GM21786 (cell line): ENCODE measurements at regions not wholly inside any gene's neighbourhood (a gene's known extent, or its start where the extent isn't known, plus 50 kb on each side); places are given as distances from the start of the nearest gene placed in this dataset.

Source experiments
- ATAC-seq: cut with Tn5 transposase; IDR thresholded peaks from one replicate; pipeline ENCODE4 v1.9.1; 2021; ENCODE audit not compliant: unreplicated experiment

- no peak for ATAC-seq
Observed at GRCh38 chr9:82570226-82570625, 492.7 kb downstream of the RASEF start.

DNA sequence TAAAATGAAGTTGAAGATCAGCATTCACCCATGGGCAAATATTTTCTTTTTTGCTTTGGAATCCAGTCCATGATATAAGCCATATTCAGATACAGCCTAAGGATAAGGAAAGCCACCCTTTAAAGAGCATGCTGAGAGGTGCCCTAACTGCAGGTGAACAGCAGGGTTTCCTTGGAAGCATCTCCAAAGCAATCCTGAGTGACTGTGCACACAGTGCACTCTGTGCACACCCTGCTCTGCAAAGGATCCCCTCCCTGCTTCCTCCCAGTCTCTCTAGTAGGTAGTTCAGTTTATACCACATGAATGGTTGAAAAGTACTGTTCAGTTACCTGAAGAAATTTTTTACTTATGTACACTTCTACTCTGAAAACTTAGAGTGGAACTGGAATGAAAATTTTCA is 491.4 kb downstream of the RASEF start:
- no peak for ATAC-seq

DNA sequence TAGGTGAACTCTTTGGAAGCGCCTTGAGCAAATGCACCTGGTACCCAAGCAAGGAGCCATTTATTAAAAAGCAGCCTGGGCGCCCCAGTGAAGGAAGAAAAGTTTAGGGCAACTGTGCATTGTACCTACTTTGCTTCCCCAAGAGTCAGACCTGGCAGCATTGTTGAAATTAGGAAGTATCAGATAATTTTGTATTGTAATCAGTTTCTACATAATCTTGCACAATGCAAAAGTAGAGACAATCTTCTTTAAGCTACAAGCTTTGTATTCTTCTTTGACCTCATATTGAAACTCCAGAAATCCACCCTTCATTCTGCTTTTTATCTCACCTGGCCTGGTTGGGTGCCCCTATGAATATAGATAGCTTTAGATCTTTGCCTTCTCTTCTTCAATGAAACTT is 490.8 kb downstream of the RASEF start:
- no peak for ATAC-seq

- ATAC-seq: no peak
Observed at GRCh38 chr9:82574911-82575310, 488.0 kb downstream of the RASEF start.

- no peak for ATAC-seq
Observed at GRCh38 chr9:82580921-82581320, 482.0 kb downstream of the RASEF start.

DNA sequence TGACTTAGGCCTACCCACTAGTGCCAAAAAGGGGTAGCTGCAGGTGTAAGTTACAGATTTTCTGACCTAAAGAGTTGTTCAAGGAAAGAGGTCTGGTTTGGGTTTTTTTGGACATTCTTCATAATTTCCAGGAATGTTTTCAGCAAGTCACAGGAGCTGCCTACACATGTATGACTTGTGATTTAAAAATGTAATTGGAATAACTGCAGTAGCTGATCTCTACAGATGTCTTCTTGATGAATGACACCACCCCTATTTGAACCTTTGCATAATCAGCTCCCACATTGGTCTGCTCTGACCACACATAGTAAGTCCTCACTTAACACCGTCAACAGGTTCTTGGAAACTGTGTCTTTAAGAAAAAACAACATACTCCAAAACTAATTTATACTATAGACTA is 481.4 kb downstream of the RASEF start:
- ATAC-seq: no peak

DNA sequence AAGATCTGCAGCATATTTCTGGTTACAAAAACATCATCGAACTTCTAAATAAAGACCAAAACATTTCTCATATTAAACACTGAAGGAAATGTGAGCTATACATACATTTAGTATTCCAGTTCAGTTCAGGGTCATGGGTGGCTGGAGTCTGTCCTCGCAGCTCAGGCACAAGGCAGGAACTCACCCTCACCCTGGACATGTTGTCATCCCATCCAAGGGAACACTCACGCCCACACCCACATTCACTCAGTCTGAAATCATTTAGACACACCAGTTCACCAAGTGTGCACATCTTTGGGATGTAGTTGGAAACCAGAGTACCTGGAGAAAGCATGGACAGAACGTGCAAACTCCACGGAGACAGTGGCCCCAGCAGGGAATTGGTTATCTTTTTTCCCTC is 481.0 kb downstream of the RASEF start:
- ATAC-seq: no peak

DNA sequence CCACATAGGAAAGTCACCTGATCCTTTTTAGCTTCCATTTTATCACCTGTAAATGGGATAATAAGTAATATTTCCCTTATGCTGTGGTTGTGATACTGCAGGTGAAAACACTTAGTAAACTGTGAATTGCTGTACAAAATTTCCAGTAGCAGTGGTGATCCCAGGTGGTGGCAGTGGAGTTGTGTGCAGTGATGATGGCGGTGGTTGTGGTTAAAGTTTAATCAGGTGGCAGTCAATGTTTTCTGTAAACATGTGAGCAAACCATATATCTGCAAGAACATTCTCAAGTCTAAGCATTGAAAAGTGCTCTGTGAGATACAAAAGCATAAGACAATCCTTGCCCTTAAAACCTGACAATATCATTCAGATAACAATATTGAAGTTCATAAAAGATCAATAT is 480.2 kb downstream of the RASEF start:
- no peak for ATAC-seq

GRCh38 chr9:82583524-82583923 is 479.4 kb downstream of the RASEF start:
- no peak for ATAC-seq

- no peak for ATAC-seq
Observed at GRCh38 chr9:82584349-82584863, 478.5 kb downstream of the RASEF start.

- no peak for ATAC-seq
Observed at GRCh38 chr9:82586918-82587356, 476.0 kb downstream of the RASEF start.

- no peak for ATAC-seq
Observed at GRCh38 chr9:82588301-82589180, 474.4 kb downstream of the RASEF start.

DNA sequence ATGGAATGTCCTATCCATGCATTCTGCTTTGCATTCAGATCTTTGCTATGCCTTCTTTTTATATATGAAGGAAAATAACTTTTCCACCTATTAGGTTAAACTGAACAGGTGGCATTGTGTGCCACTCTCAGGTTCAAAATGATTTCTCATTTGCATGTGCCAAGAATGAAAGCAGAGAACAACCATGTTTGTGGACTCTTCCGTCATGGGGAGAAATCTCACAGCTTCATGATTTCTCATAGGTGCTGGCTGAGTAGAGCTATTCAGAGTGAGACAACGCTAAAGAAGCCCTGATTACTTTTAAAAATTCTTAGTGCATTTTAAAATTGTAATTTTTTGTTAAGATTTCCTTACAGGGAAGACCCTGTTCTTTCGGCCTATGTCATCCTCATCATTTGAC is 472.1 kb downstream of the RASEF start:
- no peak for ATAC-seq

DNA sequence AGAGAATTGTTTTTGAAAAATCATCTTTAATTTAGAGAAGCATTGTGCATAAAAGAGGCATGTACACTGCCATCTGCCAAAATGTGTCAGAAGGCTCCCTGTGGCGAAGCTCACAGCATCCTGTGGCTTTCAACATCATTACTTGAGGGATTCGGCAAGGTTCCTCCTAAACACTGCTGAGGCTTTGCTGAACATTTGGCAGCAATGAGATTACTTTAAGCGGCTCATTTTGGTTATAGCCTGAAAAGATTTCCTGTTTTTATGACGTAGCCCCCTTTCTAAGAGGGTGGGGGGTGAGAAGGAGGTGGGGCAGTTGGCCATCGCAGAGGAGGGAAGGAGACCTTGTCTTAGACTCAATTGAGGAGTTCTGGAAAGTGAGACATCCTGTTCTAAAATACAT is 469.4 kb downstream of the RASEF start:
- ATAC-seq: no peak

DNA sequence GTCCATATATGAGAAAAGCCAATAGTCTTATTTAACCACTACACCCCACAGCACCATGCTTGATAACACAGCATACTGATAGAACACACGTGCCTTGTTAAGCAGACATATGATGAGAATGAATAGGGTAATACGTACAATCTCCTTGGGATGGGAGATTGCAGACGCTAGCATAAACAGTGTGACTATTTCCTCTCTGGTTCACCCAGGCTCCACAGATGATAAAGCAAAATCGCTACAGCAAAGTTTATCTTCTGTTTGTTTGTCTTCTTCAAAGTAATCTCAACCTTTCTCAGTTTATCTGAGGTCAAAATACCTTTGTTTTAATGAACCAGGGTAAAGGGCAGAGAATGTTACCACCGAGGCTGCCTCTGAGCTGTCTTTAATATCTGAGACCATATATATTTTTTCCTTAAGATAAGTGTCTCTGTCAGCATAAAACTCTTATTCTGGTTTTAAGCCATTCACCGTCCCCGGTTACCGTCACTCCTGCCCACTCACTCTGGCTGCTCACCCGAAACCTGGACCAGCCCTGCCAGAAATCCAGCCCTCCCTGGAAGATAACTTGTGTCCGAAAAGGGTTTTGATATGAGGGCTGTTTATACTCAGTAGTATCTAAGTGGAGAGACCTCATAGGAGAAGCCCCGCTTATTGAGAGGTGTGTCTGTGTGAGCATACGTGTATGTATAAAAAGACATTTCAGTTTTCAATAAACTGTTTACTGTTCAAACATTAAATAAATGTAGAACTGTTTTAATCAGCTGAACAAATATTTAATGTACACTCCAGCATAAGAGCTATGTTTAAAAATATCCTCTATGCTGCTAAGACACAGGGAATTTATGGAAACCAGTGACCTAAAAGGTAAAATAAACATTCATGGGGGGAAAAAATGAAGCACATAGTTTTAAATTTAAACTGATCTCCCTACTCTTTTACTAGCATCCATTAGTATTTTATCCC is 465.4 kb downstream of the RASEF start:
- no peak for ATAC-seq

DNA sequence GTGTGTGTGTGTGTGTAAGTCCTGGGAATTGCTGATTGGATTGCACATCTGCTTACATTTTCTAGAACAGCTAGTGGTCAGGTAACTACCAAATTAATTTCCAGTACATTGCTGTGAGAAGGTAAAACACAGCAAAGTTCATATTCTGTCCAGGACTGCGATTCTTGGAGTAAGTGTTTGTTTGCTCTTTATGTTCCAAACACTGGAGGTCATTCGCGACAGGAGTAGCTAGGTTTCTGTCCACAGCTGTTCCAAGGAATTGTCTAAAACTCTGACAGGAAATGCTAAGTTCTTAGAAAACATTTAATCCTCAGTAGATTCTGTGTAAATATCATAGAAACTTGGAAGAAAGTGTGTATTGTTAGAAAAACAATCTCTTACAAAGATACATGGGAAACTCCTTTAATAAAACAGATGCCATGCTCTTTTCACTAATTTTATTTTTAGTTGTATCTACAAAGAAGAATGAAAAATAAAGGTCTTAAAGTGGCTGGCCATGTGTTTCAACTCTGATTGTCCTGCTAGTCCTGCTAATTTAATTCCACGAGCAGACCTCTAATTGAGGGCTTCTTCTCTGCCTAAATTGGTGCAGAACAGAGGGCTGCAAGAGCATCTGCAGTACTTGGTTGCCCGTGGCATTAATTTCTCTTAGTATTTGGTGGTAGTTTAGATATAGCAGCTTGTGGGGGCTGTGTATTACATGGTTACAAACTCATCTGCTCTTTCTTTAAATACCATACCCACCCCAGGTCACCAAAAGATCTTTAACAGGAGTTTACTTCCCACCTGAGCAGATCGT is 464.5 kb downstream of the RASEF start:
- ATAC-seq: no peak

DNA sequence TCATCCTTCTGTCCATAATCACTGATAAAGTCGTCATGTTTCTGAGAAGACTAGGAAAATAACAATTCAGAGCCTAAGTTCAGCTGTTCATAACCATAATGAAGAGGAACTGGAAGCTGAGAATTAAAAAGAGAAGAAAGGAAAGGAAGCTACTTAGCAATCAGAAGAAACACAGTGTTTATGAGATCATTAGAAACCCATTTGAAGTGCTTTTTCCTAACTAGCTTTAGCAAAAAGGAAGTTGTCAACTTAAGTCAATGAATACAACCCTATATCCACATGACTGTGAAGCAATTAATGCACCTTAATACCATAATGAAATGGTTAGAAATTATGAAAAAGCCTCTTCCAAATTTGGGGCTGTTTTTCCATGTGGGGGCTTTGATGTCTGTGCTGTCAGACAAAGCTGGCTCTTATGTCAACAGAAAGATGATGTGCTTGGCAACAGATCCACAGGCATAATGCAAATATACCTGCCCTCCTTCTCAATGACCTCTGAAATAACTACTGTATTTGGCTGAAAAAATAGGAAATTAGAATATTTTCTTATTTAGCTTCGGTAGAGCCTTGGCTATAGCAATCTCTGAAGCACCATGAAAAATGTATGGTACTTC is 463.5 kb downstream of the RASEF start:
- no peak for ATAC-seq

DNA sequence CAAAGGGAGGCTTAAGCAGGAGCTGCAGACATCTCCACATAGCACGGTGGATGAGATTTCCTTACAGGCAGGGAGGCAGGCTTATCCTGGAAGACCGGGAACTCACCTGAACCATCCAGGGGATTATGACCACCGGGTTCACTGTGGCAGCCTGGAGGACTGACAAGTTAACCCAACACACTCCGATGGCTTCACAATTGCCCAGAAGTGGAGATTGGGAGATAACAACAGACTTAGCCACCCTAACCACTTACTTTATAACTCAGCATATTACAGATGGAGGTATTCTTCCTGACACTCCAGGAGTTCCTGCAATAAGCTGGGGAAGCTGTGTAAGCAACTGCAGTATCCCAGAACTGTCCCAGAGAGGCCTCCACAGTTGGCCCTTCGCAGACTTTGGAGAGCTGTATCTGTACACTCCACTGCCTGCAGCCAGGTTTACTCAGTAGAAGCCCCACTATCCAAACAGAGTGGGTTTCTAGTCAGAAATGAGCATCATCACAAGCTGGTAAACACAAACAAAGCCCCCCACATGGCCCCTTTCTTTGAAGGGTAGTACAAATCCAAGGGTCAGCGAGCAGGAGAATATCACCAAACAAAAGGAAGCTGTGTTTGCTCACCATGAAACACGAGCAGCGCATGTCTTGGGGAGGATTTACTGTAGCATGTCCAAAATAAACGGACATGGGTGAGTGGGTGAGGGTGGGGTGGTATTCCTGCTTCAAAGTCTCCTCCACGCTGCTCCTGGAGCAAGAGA is 462.2 kb downstream of the RASEF start:
- no peak for ATAC-seq

DNA sequence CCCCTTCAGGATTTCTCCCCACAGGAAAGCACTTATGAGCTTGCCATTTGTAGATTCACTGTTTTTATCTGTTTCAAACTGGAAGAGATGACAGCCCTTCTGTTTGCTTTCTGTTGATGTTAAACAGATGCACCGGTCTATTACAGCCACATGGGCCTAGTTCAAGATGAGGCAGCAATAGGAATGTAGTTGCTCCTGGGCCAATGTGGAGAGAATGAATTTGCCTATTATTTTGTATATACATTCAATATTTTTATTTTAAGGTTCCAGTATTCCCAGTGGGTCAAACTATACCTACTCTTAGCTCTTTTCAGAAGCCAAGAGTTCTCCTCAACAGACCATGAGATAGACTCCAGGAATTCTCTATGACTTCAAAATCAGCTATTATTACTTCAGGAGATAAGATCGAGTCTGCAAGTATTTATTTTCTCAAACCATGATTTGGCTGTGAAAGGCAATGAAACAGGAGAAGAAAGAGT is 461.6 kb downstream of the RASEF start:
- ATAC-seq: no peak
